ENCODE measurements at regions not wholly inside any gene's neighbourhood (a gene's known extent, or its start where the extent isn't known, plus 50 kb on each side); places are given as distances from the start of the nearest gene placed in this dataset.

GRCh38 chr3:30970183-30970582, 75.7 kb upstream of the GADL1 start:
- ATAC-seq: no peak
- WGBS, 2 donors (ENCODE audit: low coverage in 1 of 2): 54 to 74% methylated on average over 2 of the region's 2 CpGs
- H3K4me1 ChIP-seq: no peaks in the 10 kb centered on the region
- TF ChIP-seq EP300 (IDR thresholded peaks at IDR 0.05): no peak
- H3K36me3 ChIP-seq: no peaks in the 10 kb centered on the region
- no peaks in the 10 kb centered on the region for H3K9me3 ChIP-seq
- no peak overlapping the region for H3K27ac ChIP-seq
- no peak overlapping the region for H3K4me3 ChIP-seq
- H3K27me3 ChIP-seq: no peaks in the 10 kb centered on the region

DNA sequence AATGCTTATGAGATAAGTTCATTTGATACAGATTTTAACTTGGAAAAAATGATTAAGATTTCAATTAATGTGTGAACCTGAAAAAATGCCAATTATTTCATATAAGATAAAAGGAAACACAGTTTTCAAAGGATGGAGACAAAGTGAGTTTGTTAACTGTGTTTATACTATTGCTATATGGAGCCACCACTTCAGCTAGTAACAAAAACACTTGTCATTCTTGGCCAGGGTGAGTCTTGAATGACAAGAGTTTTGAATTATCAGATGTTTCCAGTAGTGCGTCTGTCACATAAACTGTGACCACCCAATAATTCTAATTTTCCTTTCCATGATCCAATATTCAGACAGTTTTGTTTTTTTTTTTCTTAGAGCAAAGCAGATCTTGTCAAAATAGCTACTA, 78.0 kb upstream of the GADL1 start:
- H3K4me1 ChIP-seq: no peaks in the 10 kb centered on the region
- no peak overlapping the region for H3K27ac ChIP-seq
- H3K36me3 ChIP-seq: no peaks in the 10 kb centered on the region
- WGBS, 2 donors (ENCODE audit: low coverage in 1 of 2): 69 to 76% methylated on average over 1 of the region's 1 CpG
- no peak for TF ChIP-seq POLR2A (IDR thresholded peaks at IDR 0.05)
- TF ChIP-seq POLR2AphosphoS5 (IDR thresholded peaks at IDR 0.05): no peak
- TF ChIP-seq CTCF (IDR thresholded peaks at IDR 0.05): no peak
- TF ChIP-seq EP300 (IDR thresholded peaks at IDR 0.05): no peak
- ATAC-seq: no peak
- H3K27me3 ChIP-seq: no peaks in the 10 kb centered on the region
- no peaks in the 10 kb centered on the region for H3K9me3 ChIP-seq
- H3K4me3 ChIP-seq: no peak overlapping the region

GRCh38 chr3:30974071-30974470, 79.6 kb upstream of the GADL1 start:
- Histone ChIP-seq H3K4me1 (no peaks in the 10 kb centered on the region), H3K9me3 (no peaks in the 10 kb centered on the region), H3K4me3 (no peak overlapping the region), H3K27me3 (no peaks in the 10 kb centered on the region), H3K27ac (no peak overlapping the region), H3K36me3 (no peaks in the 10 kb centered on the region)
- 86 to 91% methylated on average over 2 of the region's 2 CpGs for WGBS, 2 donors (ENCODE audit: low coverage in 1 of 2)
- ATAC-seq: no peak
- TF ChIP-seq POLR2A (IDR thresholded peaks at IDR 0.05) (no peak), POLR2AphosphoS5 (IDR thresholded peaks at IDR 0.05) (no peak), EP300 (IDR thresholded peaks at IDR 0.05) (no peak), CTCF (IDR thresholded peaks at IDR 0.05) (no peak)

DNA sequence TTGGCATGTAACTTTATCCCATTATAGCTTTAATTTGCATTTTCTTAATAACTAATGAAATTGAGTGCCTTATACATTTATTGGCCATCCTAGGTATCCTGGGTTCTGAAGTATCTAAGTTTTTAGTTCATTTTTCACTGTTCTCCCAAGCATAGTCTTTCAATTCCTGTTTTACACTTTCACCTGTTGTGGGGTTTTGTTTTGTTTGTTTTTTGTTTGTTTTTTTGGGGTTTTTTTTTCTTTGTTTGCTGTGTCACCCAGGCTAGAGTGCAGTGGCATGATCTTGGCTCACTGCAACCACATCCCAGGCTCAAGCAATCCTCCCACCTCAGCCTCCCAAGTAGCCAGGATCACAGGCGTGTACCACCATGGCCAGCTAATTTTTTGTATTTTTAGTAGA, 83.1 kb upstream of the GADL1 start:
- Histone ChIP-seq H3K27me3 (no peaks in the 10 kb centered on the region), H3K9me3 (no peaks in the 10 kb centered on the region), H3K4me1 (no peaks in the 10 kb centered on the region), H3K27ac (no peak overlapping the region), H3K4me3 (no peak overlapping the region), H3K36me3 (no peaks in the 10 kb centered on the region)
- TF ChIP-seq POLR2A (IDR thresholded peaks at IDR 0.05) (no peak), POLR2AphosphoS5 (IDR thresholded peaks at IDR 0.05) (no peak), EP300 (IDR thresholded peaks at IDR 0.05) (no peak), CTCF (IDR thresholded peaks at IDR 0.05) (no peak)
- no peak for ATAC-seq
- WGBS, 2 donors (ENCODE audit: low coverage in 1 of 2): 100% methylated on average over 1 of the region's 1 CpG; no CpG with 5 or more reads in 1 of the 2 donors

- no peak for ATAC-seq
Observed at GRCh38 chr3:30980993-30981392, 86.5 kb upstream of the GADL1 start.

More at GRCh38 chr3:30980993-30981392, 86.5 kb upstream of the GADL1 start:
- Histone ChIP-seq H3K4me1 (peaks cover 0 to 4% (median 0%) of the 10 kb centered on the region in 3 donors), H3K4me3 (no peak overlapping the region), H3K27ac (no peak overlapping the region), H3K9me3 (no peaks in the 10 kb centered on the region), H3K27me3 (no peaks in the 10 kb centered on the region), H3K36me3 (no peaks in the 10 kb centered on the region)
- TF ChIP-seq POLR2AphosphoS5 (IDR thresholded peaks at IDR 0.05) (no peak), EP300 (IDR thresholded peaks at IDR 0.05) (no peak), CTCF (IDR thresholded peaks at IDR 0.05) (no peak), POLR2A (IDR thresholded peaks at IDR 0.05) (no peak)
